ENCODE measurements at regions not wholly inside any gene's neighbourhood (a gene's known extent, or its start where the extent isn't known, plus 50 kb on each side); places are given as distances from the start of the nearest gene placed in this dataset.
"Not testable (repeated sequence)": the region's sequence is repeated elsewhere in the genome, so short reads cannot be mapped to it uniquely, and the experiment has no call there.

GRCh38 chr6:115194981-115195638, 852.3 kb upstream of the HS3ST5 start:
- no peak for DNase-seq (ENCODE audit: low read depth)
- no peak overlapping the region for H3K27ac Mint-ChIP-seq (ENCODE audit: unreplicated experiment)
- H3K27me3 Mint-ChIP-seq (ENCODE audit: low read depth, unreplicated experiment) = no peaks in the 10 kb centered on the region
- no peaks in the 10 kb centered on the region for H3K36me3 ChIP-seq (ENCODE audit: insufficient read depth, low read length)
- no peaks in the 10 kb centered on the region for H3K4me1 Mint-ChIP-seq (ENCODE audit: low read depth, unreplicated experiment)
- H3K4me1 ChIP-seq (ENCODE audit: insufficient read depth, low read length) = no peaks in the 10 kb centered on the region
- no peak overlapping the region for H3K4me3 ChIP-seq (ENCODE audit: insufficient read depth, low read depth, low read length)
- H3K9ac ChIP-seq (ENCODE audit: low read length) = no peak overlapping the region
- H3K27ac ChIP-seq (ENCODE audit: low read depth, low read length) = no peak overlapping the region
- peaks cover 10% of the 10 kb centered on the region for H3K9me3 Mint-ChIP-seq (ENCODE audit: unreplicated experiment)
- no peak for FAIRE-seq
- no peak overlapping the region for H3K4me2 ChIP-seq (ENCODE audit: low read length)
- H3K4me3 Mint-ChIP-seq (ENCODE audit: unreplicated experiment) = no peak overlapping the region
- no peaks in the 10 kb centered on the region for H3K9me3 ChIP-seq (ENCODE audit: insufficient read depth, low read depth, low read length)
- no peaks in the 10 kb centered on the region for H3K36me3 Mint-ChIP-seq (ENCODE audit: low read depth, unreplicated experiment)
- no peak overlapping the region for H2AFZ ChIP-seq (ENCODE audit: low read depth, low read length)
- TF ChIP-seq CTCF (IDR thresholded peaks at IDR 0.05; ENCODE audit: insufficient read depth, low read depth, low read length) = no peak
- no peak for TF ChIP-seq EZH2 (IDR thresholded peaks at IDR 0.05; ENCODE audit: insufficient read depth, low read length)
- H3K27me3 ChIP-seq (ENCODE audit: insufficient read depth, low read length) = no peaks in the 10 kb centered on the region
- no peaks in the 10 kb centered on the region for H3K79me2 ChIP-seq (ENCODE audit: insufficient read depth, low read length)
- H4K20me1 ChIP-seq (ENCODE audit: insufficient read depth, low read length) = no peaks in the 10 kb centered on the region

- Histone ChIP-seq H3K4me2 (ENCODE audit: low read length) (no peak overlapping the region), H2AFZ (ENCODE audit: low read depth, low read length) (no peak overlapping the region), H3K9ac (ENCODE audit: low read length) (no peak overlapping the region), H3K4me3 (ENCODE audit: insufficient read depth, low read depth, low read length) (no peak overlapping the region), H3K27ac (ENCODE audit: low read depth, low read length) (no peak overlapping the region), H3K4me1 (ENCODE audit: insufficient read depth, low read length) (no peaks in the 10 kb centered on the region), H3K27me3 (ENCODE audit: insufficient read depth, low read length) (no peaks in the 10 kb centered on the region), H3K79me2 (ENCODE audit: insufficient read depth, low read length) (no peaks in the 10 kb centered on the region), H3K9me3 (ENCODE audit: insufficient read depth, low read depth, low read length) (no peaks in the 10 kb centered on the region), H4K20me1 (ENCODE audit: insufficient read depth, low read length) (no peaks in the 10 kb centered on the region), H3K36me3 (ENCODE audit: insufficient read depth, low read length) (no peaks in the 10 kb centered on the region)
- DNase-seq (ENCODE audit: low read depth) = no peak
- no peak for FAIRE-seq
- Mint-ChIP-seq H3K36me3 (ENCODE audit: low read depth, unreplicated experiment) (no peaks in the 10 kb centered on the region), H3K27ac (ENCODE audit: unreplicated experiment) (no peak overlapping the region), H3K27me3 (ENCODE audit: low read depth, unreplicated experiment) (no peaks in the 10 kb centered on the region), H3K4me1 (ENCODE audit: low read depth, unreplicated experiment) (no peaks in the 10 kb centered on the region), H3K9me3 (ENCODE audit: unreplicated experiment) (peaks cover 2% of the 10 kb centered on the region), H3K4me3 (ENCODE audit: unreplicated experiment) (no peak overlapping the region)
- no peak for TF ChIP-seq EZH2 (IDR thresholded peaks at IDR 0.05; ENCODE audit: insufficient read depth, low read length)
- no peak for TF ChIP-seq CTCF (IDR thresholded peaks at IDR 0.05; ENCODE audit: insufficient read depth, low read depth, low read length)
Observed at GRCh38 chr6:115191989-115192388, 849.2 kb upstream of the HS3ST5 start.

GRCh38 chr6:115190534-115190933, 847.7 kb upstream of the HS3ST5 start:
- no peaks in the 10 kb centered on the region for H3K27me3 Mint-ChIP-seq (ENCODE audit: low read depth, unreplicated experiment)
- no peaks in the 10 kb centered on the region for H3K36me3 Mint-ChIP-seq (ENCODE audit: low read depth, unreplicated experiment)
- H3K9me3 ChIP-seq (ENCODE audit: insufficient read depth, low read depth, low read length) = no peaks in the 10 kb centered on the region
- H3K4me1 Mint-ChIP-seq (ENCODE audit: low read depth, unreplicated experiment) = no peaks in the 10 kb centered on the region
- peaks cover 2% of the 10 kb centered on the region for H3K9me3 Mint-ChIP-seq (ENCODE audit: unreplicated experiment)
- H3K27ac ChIP-seq (ENCODE audit: low read depth, low read length) = no peak overlapping the region
- H3K27me3 ChIP-seq (ENCODE audit: insufficient read depth, low read length) = no peaks in the 10 kb centered on the region
- no peaks in the 10 kb centered on the region for H4K20me1 ChIP-seq (ENCODE audit: insufficient read depth, low read length)
- no peak overlapping the region for H3K4me3 ChIP-seq (ENCODE audit: insufficient read depth, low read depth, low read length)
- TF ChIP-seq EZH2 (IDR thresholded peaks at IDR 0.05; ENCODE audit: insufficient read depth, low read length) (no peak), CTCF (IDR thresholded peaks at IDR 0.05; ENCODE audit: insufficient read depth, low read depth, low read length) (no peak)
- H3K4me1 ChIP-seq (ENCODE audit: insufficient read depth, low read length) = no peaks in the 10 kb centered on the region
- no peak overlapping the region for H2AFZ ChIP-seq (ENCODE audit: low read depth, low read length)
- H3K9ac ChIP-seq (ENCODE audit: low read length) = no peak overlapping the region
- H3K27ac Mint-ChIP-seq (ENCODE audit: unreplicated experiment) = no peak overlapping the region
- no peak overlapping the region for H3K4me3 Mint-ChIP-seq (ENCODE audit: unreplicated experiment)
- no peak for FAIRE-seq
- no peak overlapping the region for H3K4me2 ChIP-seq (ENCODE audit: low read length)
- no peak for DNase-seq (ENCODE audit: low read depth)
- no peaks in the 10 kb centered on the region for H3K79me2 ChIP-seq (ENCODE audit: insufficient read depth, low read length)
- no peaks in the 10 kb centered on the region for H3K36me3 ChIP-seq (ENCODE audit: insufficient read depth, low read length)

- not testable (repeated sequence) for H3K27me3 Mint-ChIP-seq (ENCODE audit: low read depth, unreplicated experiment); H3K9me3 ChIP-seq (ENCODE audit: insufficient read depth, low read depth, low read length); H3K4me2 ChIP-seq (ENCODE audit: low read length); FAIRE-seq; H3K27me3 ChIP-seq (ENCODE audit: insufficient read depth, low read length); DNase-seq (ENCODE audit: low read depth); H3K9me3 Mint-ChIP-seq (ENCODE audit: unreplicated experiment); H3K36me3 ChIP-seq (ENCODE audit: insufficient read depth, low read length); H3K4me1 ChIP-seq (ENCODE audit: insufficient read depth, low read length); H3K27ac ChIP-seq (ENCODE audit: low read depth, low read length); H3K9ac ChIP-seq (ENCODE audit: low read length); H3K79me2 ChIP-seq (ENCODE audit: insufficient read depth, low read length); H3K27ac Mint-ChIP-seq (ENCODE audit: unreplicated experiment); H3K4me1 Mint-ChIP-seq (ENCODE audit: low read depth, unreplicated experiment); H3K36me3 Mint-ChIP-seq (ENCODE audit: low read depth, unreplicated experiment); H2AFZ ChIP-seq (ENCODE audit: low read depth, low read length); H4K20me1 ChIP-seq (ENCODE audit: insufficient read depth, low read length); H3K4me3 Mint-ChIP-seq (ENCODE audit: unreplicated experiment); H3K4me3 ChIP-seq (ENCODE audit: insufficient read depth, low read depth, low read length)
Observed at GRCh38 chr6:115175456-115175855, 832.6 kb upstream of the HS3ST5 start.

All from astrocyte (in vitro differentiated cells and primary cell).